CD14-positive monocyte (primary cell): ENCODE measurements at regions not wholly inside any gene's neighbourhood (a gene's known extent, or its start where the extent isn't known, plus 50 kb on each side); places are given as distances from the start of the nearest gene placed in this dataset.

Source experiments
- DNase-seq, 3 donors: peaks; one replicate each; pipeline ENCODE4 v3.0.0-alpha.2; 2011 to 2022
- H2AFZ ChIP-seq: 2 replicates; pipeline ENCODE4 v1.6.0; 2012; ENCODE audit warnings: mild to moderate bottlenecking, low read depth, low read length, inconsistent platforms; ENCODE audit not compliant: insufficient read depth, poor library complexity, severe bottlenecking
- H3K27ac ChIP-seq, 2 donors: 1 replicate in 1 of 2; 2 replicates in 1 of 2; pipeline ENCODE4 v1.5.1; 2012 to 2013; ENCODE audit warnings: low read length in 2 of 2, control low read depth in 1 of 2, inconsistent platforms in 1 of 2, low read depth in 1 of 2, mild to moderate bottlenecking in 1 of 2
- H3K27me3 ChIP-seq, 2 donors: one replicate each; pipeline versions ENCODE4 v1.6.0 to v1.6.1; 2011 to 2013; ENCODE audit warnings: low read length in 2 of 2; ENCODE audit not compliant: control insufficient read depth in 2 of 2, insufficient read depth in 2 of 2
- H3K36me3 ChIP-seq, 2 donors: replicated peaks in 1 of 2; 1 replicate in 1 of 2; 2 replicates in 1 of 2; pipeline versions ENCODE4 v1.5.1 to v1.6.1; 2012 to 2013; ENCODE audit warnings: low read length in 2 of 2, control low read depth in 1 of 2, inconsistent platforms in 1 of 2, mild to moderate bottlenecking in 1 of 2; ENCODE audit not compliant: insufficient read depth in 2 of 2, control insufficient read depth in 1 of 2
- H3K4me1 ChIP-seq, 2 donors: 1 replicate in 1 of 2; 2 replicates in 1 of 2; pipeline versions ENCODE4 v1.5.1 to v1.6.1; 2012 to 2013; ENCODE audit warnings: low read length in 2 of 2, control low read depth in 1 of 2, inconsistent platforms in 1 of 2, mild to moderate bottlenecking in 1 of 2, moderate library complexity in 1 of 2; ENCODE audit not compliant: insufficient read depth in 2 of 2, control insufficient read depth in 1 of 2
- H3K4me2 ChIP-seq: replicated peaks from 2 replicates; pipeline ENCODE3; 2012; ENCODE audit warnings: low read length, moderate library complexity, mild to moderate bottlenecking; ENCODE audit not compliant: poor library complexity, severe bottlenecking; ENCODE audit errors: extremely low read depth
- H3K4me3 ChIP-seq, 3 experiments: fragments of 200-600 bp in 1 of 3; sonication (generic) in 1 of 3; replicated peaks in 1 of 3; 1 replicate in 2 of 3; 2 replicates in 1 of 3; pipeline ENCODE4 v1.5.1; 2011 to 2013; ENCODE audit warnings: low read length in 3 of 3, mild to moderate bottlenecking in 3 of 3, control low read depth in 2 of 3, low read depth in 2 of 3, inconsistent platforms in 1 of 3, moderate library complexity in 1 of 3
- H3K79me2 ChIP-seq: 2 replicates; pipeline ENCODE4 v1.6.0; 2012; ENCODE audit warnings: mild to moderate bottlenecking, control low read depth, inconsistent platforms, low read length, moderate library complexity; ENCODE audit not compliant: insufficient read depth
- H3K9ac ChIP-seq: 2 replicates; pipeline ENCODE4 v1.6.0; 2017; ENCODE audit warnings: low read length, mild to moderate bottlenecking; ENCODE audit not compliant: insufficient read depth, poor library complexity, severe bottlenecking
- H3K9me3 ChIP-seq, 2 donors: replicated peaks in 1 of 2; 1 replicate in 1 of 2; 2 replicates in 1 of 2; pipeline versions ENCODE4 v1.5.1 to v1.6.1; 2012 to 2013; ENCODE audit warnings: low read length in 2 of 2, control low read depth in 1 of 2; ENCODE audit not compliant: control insufficient read depth in 1 of 2, insufficient read depth in 1 of 2
- H4K20me1 ChIP-seq: 2 replicates; pipeline ENCODE4 v1.6.0; 2012; ENCODE audit warnings: mild to moderate bottlenecking, low read length, control low read depth, moderate library complexity; ENCODE audit not compliant: insufficient read depth
- H3K27ac Mint-ChIP-seq, 7 donors: one replicate each; pipeline ENCODE4 v1.8.0; 2020; ENCODE audit warnings: mild to moderate bottlenecking in 7 of 7, mixed read lengths in 7 of 7, moderate library complexity in 6 of 7, inconsistent platforms in 2 of 7
- H3K27me3 Mint-ChIP-seq, 3 donors: one replicate each; pipeline ENCODE4 v1.8.0; 2021 to 2022; ENCODE audit warnings: low read depth in 3 of 3, mild to moderate bottlenecking in 3 of 3, mixed read lengths in 3 of 3, moderate library complexity in 3 of 3, inconsistent platforms in 1 of 3
- H3K36me3 Mint-ChIP-seq, 2 donors: one replicate each; pipeline ENCODE4 v1.8.0; 2020; ENCODE audit warnings: mixed read lengths in 2 of 2, inconsistent platforms in 1 of 2, mild to moderate bottlenecking in 1 of 2
- H3K4me1 Mint-ChIP-seq: one replicate; pipeline ENCODE4 v1.8.0; 2020; ENCODE audit warnings: mild to moderate bottlenecking, mixed read lengths
- H3K4me3 Mint-ChIP-seq, 2 donors: one replicate each; pipeline ENCODE4 v1.8.0; 2020; ENCODE audit warnings: mild to moderate bottlenecking in 2 of 2, mixed read lengths in 2 of 2, moderate library complexity in 1 of 2
- H3K9me3 Mint-ChIP-seq, 7 donors: one replicate each; pipeline ENCODE4 v1.8.0; 2020 to 2022; ENCODE audit warnings: mixed read lengths in 7 of 7, mild to moderate bottlenecking in 6 of 7, moderate library complexity in 6 of 7, inconsistent platforms in 2 of 7
- WGBS: methylation state at CpG from one replicate; pipeline ENCODE4 v1.1.5; 2013; ENCODE audit warnings: missing lambda C conversion rate; ENCODE audit not compliant: insufficient coverage; 5-methylcytosine and 5-hydroxymethylcytosine counted together
- intact Hi-C, 2 donors: fragments of 100-400 bp; cut with micrococcal nuclease; formaldehyde crosslinking; loops; one replicate each; pipeline versions ENCODE4 v1.15.0 to v1.15.1; 2023
- TF ChIP-seq, protein P1 (sequence below): fragments of 200-600 bp; IDR thresholded peaks from one replicate; pipeline ENCODE4 v1.8.0; 2022; ENCODE audit warnings: antibody characterized with exemption, mild to moderate bottlenecking

DNA sequence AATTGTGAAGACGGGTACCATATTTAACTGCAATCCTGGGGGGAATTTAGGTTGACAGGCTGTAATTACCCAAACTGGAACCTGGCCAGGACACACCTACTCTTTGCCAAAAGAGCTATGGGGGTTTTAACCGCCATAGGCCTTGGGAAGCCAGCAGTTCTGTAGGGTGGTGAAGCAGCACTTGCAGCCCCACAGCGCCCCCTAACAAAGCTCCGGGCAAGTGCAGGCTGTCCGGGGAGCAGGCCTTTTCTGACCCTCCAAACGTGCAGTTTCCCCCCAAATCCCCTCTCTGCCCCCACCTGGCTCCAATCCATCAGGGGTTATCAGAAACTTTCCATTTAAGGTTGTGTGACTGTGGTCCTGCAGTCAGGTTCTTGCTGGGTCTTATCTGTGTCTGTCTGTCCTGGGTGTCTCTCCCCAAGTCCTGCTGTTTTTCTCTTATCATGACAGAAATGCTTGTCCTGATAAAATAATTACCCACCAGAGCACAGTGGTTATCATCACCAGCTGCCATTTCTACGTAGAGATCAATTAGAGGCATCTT lies 350.9 kb downstream of the MID1IP1 start:
- no peaks in the 10 kb centered on the region for H3K79me2 ChIP-seq
- no peaks in the 10 kb centered on the region for H3K9me3 ChIP-seq
- TF ChIP-seq, protein P1, sequence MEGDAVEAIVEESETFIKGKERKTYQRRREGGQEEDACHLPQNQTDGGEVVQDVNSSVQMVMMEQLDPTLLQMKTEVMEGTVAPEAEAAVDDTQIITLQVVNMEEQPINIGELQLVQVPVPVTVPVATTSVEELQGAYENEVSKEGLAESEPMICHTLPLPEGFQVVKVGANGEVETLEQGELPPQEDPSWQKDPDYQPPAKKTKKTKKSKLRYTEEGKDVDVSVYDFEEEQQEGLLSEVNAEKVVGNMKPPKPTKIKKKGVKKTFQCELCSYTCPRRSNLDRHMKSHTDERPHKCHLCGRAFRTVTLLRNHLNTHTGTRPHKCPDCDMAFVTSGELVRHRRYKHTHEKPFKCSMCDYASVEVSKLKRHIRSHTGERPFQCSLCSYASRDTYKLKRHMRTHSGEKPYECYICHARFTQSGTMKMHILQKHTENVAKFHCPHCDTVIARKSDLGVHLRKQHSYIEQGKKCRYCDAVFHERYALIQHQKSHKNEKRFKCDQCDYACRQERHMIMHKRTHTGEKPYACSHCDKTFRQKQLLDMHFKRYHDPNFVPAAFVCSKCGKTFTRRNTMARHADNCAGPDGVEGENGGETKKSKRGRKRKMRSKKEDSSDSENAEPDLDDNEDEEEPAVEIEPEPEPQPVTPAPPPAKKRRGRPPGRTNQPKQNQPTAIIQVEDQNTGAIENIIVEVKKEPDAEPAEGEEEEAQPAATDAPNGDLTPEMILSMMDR = peak; percentile 70
- H4K20me1 ChIP-seq = no peaks in the 10 kb centered on the region
- H3K4me2 ChIP-seq = no peak overlapping the region
- H3K9ac ChIP-seq = no peak overlapping the region
- peaks cover 17% of the 10 kb centered on the region for H3K4me1 Mint-ChIP-seq
- no peaks in the 10 kb centered on the region for H3K36me3 Mint-ChIP-seq
- intact Hi-C loops = loop anchor here (5.0 to 10.0 kb wide), 2 partner anchors 397 to 400 kb away; no protein-coding TSS in a partner anchor
- H2AFZ ChIP-seq = no peak overlapping the region
- no peak overlapping the region for H3K4me3 Mint-ChIP-seq
- H3K36me3 ChIP-seq = no peaks in the 10 kb centered on the region
- H3K27ac Mint-ChIP-seq = no peak overlapping the region
- DNase-seq = peak in 2 of 3 donors; percentile 44 to 50
- no peak overlapping the region for H3K4me3 ChIP-seq
- no peaks in the 10 kb centered on the region for H3K27me3 ChIP-seq
- H3K9me3 Mint-ChIP-seq = no peaks in the 10 kb centered on the region
- H3K27ac ChIP-seq = no peak overlapping the region
- whole genome bisulfite sequencing = no CpG with 5 or more reads among the region's 7 CpGs
- peaks cover 14 to 16% of the 10 kb centered on the region in 2 donors for H3K4me1 ChIP-seq
- H3K27me3 Mint-ChIP-seq = peaks cover 0 to 6% (median 1%) of the 10 kb centered on the region in 3 donors

DNA sequence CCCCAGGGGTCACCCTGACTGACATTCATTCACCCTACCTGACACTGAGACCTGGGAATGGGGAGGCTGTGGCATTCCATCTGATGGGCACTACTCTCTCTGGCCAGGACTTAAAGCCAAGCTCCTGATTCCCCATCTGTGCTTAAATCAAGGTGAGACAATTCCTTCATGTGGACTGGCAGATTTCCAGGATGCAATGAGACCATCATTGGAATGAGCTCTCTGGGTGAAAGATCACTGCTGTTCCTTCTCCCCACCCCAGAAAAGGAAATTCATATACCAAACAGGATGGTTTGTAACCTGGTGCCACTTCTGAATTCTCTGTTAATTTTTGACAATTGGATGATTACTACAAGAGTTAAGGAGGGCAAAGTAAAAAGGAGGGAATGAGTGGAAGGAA lies 354.8 kb downstream of the MID1IP1 start:
- Mint-ChIP-seq H3K36me3 (no peaks in the 10 kb centered on the region), H3K9me3 (peaks cover 0 to 1% (median 0%) of the 10 kb centered on the region in 7 donors), H3K4me1 (peaks cover 15% of the 10 kb centered on the region), H3K4me3 (no peak overlapping the region), H3K27ac (no peak overlapping the region), H3K27me3 (peaks cover 0 to 8% (median 4%) of the 10 kb centered on the region in 3 donors)
- H3K4me1 ChIP-seq = peaks cover 14 to 19% of the 10 kb centered on the region in 2 donors
- H2AFZ ChIP-seq = no peak overlapping the region
- no peak for DNase-seq
- H4K20me1 ChIP-seq = no peaks in the 10 kb centered on the region
- H3K4me2 ChIP-seq = no peak overlapping the region
- intact Hi-C loops = loop anchor here in 1 of 2 donors (10.0 kb wide), 1 partner anchor 401 kb away; no protein-coding TSS in a partner anchor
- no peak overlapping the region for H3K4me3 ChIP-seq
- no peak overlapping the region for H3K9ac ChIP-seq
- no peaks in the 10 kb centered on the region for H3K9me3 ChIP-seq
- TF ChIP-seq, protein P1 = no peak
- peaks cover 0 to 2% of the 10 kb centered on the region in 2 donors for H3K27me3 ChIP-seq
- H3K79me2 ChIP-seq = no peaks in the 10 kb centered on the region
- no peak overlapping the region for H3K27ac ChIP-seq
- H3K36me3 ChIP-seq = no peaks in the 10 kb centered on the region
